ENCODE measurements at regions not wholly inside any gene's neighbourhood (a gene's known extent, or its start where the extent isn't known, plus 50 kb on each side); places are given as distances from the start of the nearest gene placed in this dataset.

DNA sequence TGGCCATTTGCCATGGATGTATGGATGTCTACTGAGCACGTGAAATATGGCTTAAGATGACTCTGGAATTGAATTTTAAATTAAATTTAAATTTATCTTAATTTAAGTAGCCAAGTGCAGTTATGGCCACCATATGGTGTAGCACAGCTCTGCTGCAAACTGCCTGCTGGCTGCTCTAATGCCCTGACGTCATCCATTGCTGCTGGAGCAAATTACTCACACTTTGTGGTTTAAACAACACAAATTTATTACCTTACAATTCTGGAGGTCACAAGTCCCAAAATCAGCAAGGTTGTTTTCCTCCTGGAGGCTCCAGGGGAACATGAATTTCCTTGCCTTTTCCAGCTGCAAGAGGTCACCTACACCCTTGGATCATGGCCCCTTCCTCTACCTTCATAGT, 679.3 kb upstream of the EEF2KMT start:
- POLR2A ChIA-PET, result no interaction called here
- Histone ChIP-seq H3K4me3 (ENCODE audit: low read depth, low read length) (no peak overlapping the region), H3K27ac (ENCODE audit: extremely low read depth, low read depth, low read length) (no peak overlapping the region), H3K4me1 (ENCODE audit: control insufficient read depth, insufficient read depth, low read length) (no peaks in the 10 kb centered on the region), H3K9me3 (ENCODE audit: control insufficient read depth, insufficient read depth, low read depth, low read length) (no peaks in the 10 kb centered on the region), H3K36me3 (ENCODE audit: control insufficient read depth in 2 of 2, insufficient read depth in 1 of 2, low read length in 2 of 2) (no peaks in the 10 kb centered on the region)
- CTCF ChIA-PET, result no interaction called here
- TF ChIP-seq ZNF350 (tag by site-specific recombination; IDR thresholded peaks at IDR 0.05) (no peak), YY2 (tag by site-specific recombination; IDR thresholded peaks at IDR 0.05) (no peak), ZNF548 (tag by site-specific recombination; IDR thresholded peaks at IDR 0.05) (no peak), ZNF221 (tag by site-specific recombination; IDR thresholded peaks at IDR 0.05; ENCODE audit: borderline replicate concordance) (no peak), ZNF121 (tag by site-specific recombination; IDR thresholded peaks at IDR 0.05) (no peak), SALL2 (tag by site-specific recombination; IDR thresholded peaks at IDR 0.05; ENCODE audit: borderline replicate concordance) (no peak), ZNF211 (tag by site-specific recombination; IDR thresholded peaks at IDR 0.05; ENCODE audit: low read depth) (no peak)
- TF ChIP-seq, protein P1, sequence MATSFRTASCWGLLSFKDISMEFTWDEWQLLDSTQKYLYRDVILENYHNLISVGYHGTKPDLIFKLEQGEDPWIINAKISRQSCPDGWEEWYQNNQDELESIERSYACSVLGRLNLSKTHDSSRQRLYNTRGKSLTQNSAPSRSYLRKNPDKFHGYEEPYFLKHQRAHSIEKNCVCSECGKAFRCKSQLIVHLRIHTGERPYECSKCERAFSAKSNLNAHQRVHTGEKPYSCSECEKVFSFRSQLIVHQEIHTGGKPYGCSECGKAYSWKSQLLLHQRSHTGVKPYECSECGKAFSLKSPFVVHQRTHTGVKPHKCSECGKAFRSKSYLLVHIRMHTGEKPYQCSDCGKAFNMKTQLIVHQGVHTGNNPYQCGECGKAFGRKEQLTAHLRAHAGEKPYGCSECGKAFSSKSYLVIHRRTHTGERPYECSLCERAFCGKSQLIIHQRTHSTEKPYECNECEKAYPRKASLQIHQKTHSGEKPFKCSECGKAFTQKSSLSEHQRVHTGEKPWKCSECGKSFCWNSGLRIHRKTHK (tag by site-specific recombination; IDR thresholded peaks at IDR 0.05), result no peak
- TF ChIP-seq, protein P2, sequence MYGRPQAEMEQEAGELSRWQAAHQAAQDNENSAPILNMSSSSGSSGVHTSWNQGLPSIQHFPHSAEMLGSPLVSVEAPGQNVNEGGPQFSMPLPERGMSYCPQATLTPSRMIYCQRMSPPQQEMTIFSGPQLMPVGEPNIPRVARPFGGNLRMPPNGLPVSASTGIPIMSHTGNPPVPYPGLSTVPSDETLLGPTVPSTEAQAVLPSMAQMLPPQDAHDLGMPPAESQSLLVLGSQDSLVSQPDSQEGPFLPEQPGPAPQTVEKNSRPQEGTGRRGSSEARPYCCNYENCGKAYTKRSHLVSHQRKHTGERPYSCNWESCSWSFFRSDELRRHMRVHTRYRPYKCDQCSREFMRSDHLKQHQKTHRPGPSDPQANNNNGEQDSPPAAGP (tag by site-specific recombination; IDR thresholded peaks at IDR 0.05), result no peak
- TF ChIP-seq, protein P3, sequence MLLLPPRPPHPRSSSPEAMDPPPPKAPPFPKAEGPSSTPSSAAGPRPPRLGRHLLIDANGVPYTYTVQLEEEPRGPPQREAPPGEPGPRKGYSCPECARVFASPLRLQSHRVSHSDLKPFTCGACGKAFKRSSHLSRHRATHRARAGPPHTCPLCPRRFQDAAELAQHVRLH (tag by site-specific recombination; IDR thresholded peaks at IDR 0.05), result no peak
- TF ChIP-seq, protein P4, sequence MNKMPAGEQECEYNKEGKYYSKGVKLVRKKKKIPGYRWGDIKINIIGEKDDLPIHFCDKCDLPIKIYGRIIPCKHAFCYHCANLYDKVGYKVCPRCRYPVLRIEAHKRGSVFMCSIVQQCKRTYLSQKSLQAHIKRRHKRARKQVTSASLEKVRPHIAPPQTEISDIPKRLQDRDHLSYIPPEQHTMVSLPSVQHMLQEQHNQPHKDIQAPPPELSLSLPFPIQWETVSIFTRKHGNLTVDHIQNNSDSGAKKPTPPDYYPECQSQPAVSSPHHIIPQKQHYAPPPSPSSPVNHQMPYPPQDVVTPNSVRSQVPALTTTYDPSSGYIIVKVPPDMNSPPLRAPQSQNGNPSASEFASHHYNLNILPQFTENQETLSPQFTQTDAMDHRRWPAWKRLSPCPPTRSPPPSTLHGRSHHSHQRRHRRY (tag by site-specific recombination; IDR thresholded peaks at IDR 0.05), result no peak
- TF ChIP-seq, protein P5, sequence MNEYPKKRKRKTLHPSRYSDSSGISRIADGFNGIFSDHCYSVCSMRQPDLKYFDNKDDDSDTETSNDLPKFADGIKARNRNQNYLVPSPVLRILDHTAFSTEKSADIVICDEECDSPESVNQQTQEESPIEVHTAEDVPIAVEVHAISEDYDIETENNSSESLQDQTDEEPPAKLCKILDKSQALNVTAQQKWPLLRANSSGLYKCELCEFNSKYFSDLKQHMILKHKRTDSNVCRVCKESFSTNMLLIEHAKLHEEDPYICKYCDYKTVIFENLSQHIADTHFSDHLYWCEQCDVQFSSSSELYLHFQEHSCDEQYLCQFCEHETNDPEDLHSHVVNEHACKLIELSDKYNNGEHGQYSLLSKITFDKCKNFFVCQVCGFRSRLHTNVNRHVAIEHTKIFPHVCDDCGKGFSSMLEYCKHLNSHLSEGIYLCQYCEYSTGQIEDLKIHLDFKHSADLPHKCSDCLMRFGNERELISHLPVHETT (tag by site-specific recombination; IDR thresholded peaks at IDR 0.05), result no peak

DNA sequence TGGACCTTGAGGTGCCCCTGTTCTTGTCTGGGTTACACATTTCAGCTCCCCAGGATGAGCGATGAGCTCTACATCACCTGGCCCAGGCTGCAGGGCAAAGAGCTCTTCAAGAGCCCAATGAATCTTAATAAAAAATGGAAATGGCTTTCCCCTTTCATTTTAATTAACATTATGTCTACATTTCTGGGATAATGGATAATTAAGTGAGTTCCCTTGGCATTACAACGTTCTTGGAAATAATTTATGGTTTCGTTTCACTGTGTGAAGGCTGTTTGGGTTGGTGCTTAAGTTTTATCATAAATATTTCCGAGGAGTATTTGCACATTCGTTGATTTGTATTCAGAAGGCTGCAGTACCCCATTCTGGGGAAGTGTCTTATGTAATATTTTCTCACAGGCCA, 678.3 kb upstream of the EEF2KMT start:
- no peak for TF ChIP-seq ZNF311 (tag by site-specific recombination; IDR thresholded peaks at IDR 0.05; ENCODE audit: borderline replicate concordance)
- TF ChIP-seq, protein P2 (tag by site-specific recombination; IDR thresholded peaks at IDR 0.05), result no peak
- no peak for TF ChIP-seq CTCF (tag by site-specific recombination; IDR thresholded peaks at IDR 0.05)
- TF ChIP-seq SP7 (tag by site-specific recombination; IDR thresholded peaks at IDR 0.05), result no peak
- TF ChIP-seq ZNF777 (tag by site-specific recombination; IDR thresholded peaks at IDR 0.05; ENCODE audit: borderline replicate concordance), result no peak
- TF ChIP-seq HOXA7 (CRISPR knock-in tag; IDR thresholded peaks at IDR 0.05; ENCODE audit: borderline replicate concordance), result no peak
- no peak for TF ChIP-seq ZNF707 (tag by site-specific recombination; IDR thresholded peaks at IDR 0.05)
- no peak for TF ChIP-seq ZNF404 (tag by site-specific recombination; IDR thresholded peaks at IDR 0.05)
- no peak for TF ChIP-seq ZNF146 (tag by site-specific recombination; IDR thresholded peaks at IDR 0.05)
- no peak for TF ChIP-seq TRIM28 (IDR thresholded peaks at IDR 0.05; ENCODE audit: borderline replicate concordance, low read length)
- no peak for TF ChIP-seq ZNF202 (tag by site-specific recombination; IDR thresholded peaks at IDR 0.05; ENCODE audit: borderline replicate concordance)
- no peak for TF ChIP-seq ZNF561 (tag by site-specific recombination; IDR thresholded peaks at IDR 0.05; ENCODE audit: borderline replicate concordance)
- TF ChIP-seq ZNF114 (tag by site-specific recombination; IDR thresholded peaks at IDR 0.05), result no peak
- TF ChIP-seq, protein P6, sequence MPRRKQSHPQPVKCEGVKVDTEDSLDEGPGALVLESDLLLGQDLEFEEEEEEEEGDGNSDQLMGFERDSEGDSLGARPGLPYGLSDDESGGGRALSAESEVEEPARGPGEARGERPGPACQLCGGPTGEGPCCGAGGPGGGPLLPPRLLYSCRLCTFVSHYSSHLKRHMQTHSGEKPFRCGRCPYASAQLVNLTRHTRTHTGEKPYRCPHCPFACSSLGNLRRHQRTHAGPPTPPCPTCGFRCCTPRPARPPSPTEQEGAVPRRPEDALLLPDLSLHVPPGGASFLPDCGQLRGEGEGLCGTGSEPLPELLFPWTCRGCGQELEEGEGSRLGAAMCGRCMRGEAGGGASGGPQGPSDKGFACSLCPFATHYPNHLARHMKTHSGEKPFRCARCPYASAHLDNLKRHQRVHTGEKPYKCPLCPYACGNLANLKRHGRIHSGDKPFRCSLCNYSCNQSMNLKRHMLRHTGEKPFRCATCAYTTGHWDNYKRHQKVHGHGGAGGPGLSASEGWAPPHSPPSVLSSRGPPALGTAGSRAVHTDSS (tag by site-specific recombination; IDR thresholded peaks at IDR 0.05), result no peak
- Histone ChIP-seq H3K4me1 (ENCODE audit: control insufficient read depth, insufficient read depth, low read length) (no peaks in the 10 kb centered on the region), H3K9me3 (ENCODE audit: control insufficient read depth, insufficient read depth, low read depth, low read length) (no peaks in the 10 kb centered on the region), H3K4me3 (ENCODE audit: low read depth, low read length) (no peak overlapping the region), H3K36me3 (ENCODE audit: control insufficient read depth in 2 of 2, insufficient read depth in 1 of 2, low read length in 2 of 2) (no peaks in the 10 kb centered on the region), H3K27ac (ENCODE audit: extremely low read depth, low read depth, low read length) (no peak overlapping the region)
- ChIA-PET POLR2A (no interaction called here), CTCF (no interaction called here)

All from HEK293 (cell line).